ENCODE measurements at regions not wholly inside any gene's neighbourhood (a gene's known extent, or its start where the extent isn't known, plus 50 kb on each side); places are given as distances from the start of the nearest gene placed in this dataset.
"Not testable (repeated sequence)": the region's sequence is repeated elsewhere in the genome, so short reads cannot be mapped to it uniquely, and the experiment has no call there.

DNA sequence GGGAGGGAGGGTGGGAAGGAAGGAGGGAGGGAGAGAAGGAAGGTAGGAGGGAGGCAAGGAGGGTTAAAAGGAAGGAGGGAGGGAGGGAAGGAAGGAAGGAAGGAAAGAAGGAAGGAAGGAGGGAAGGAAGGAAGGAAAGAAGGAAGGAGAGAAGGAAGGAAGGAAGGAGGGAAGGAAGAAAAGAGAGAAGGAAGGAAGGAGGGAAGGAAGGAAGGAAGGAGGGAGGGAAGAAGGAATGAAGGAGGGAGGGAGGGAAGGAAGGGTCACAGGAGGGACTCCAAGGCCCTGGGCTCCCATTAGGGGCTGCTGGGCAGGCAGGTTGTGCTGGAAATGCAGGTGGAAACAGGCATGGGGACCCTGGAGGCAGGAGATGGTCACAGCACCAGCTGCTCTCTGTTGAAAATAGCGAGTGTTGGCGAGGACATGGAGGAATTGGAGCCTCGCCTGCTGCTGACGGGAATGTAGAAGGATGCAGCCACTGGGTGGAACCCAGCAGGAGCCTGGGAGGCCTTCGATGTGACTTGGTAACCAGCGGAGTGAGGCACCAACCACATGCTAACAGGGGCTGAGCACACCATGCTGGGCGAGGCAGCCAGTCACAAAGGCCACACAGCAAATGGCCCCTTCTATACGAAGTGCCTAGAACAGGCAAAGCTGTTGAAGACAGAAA, 217.3 kb upstream of the SGCG start:
- not testable (repeated sequence) for H3K9me3 Mint-ChIP-seq; H3K4me3 Mint-ChIP-seq; H3K36me3 Mint-ChIP-seq (ENCODE audit: low read depth); H3K27ac Mint-ChIP-seq; H3K27me3 Mint-ChIP-seq (ENCODE audit: low read depth); H3K4me1 Mint-ChIP-seq (ENCODE audit: low read depth)

DNA sequence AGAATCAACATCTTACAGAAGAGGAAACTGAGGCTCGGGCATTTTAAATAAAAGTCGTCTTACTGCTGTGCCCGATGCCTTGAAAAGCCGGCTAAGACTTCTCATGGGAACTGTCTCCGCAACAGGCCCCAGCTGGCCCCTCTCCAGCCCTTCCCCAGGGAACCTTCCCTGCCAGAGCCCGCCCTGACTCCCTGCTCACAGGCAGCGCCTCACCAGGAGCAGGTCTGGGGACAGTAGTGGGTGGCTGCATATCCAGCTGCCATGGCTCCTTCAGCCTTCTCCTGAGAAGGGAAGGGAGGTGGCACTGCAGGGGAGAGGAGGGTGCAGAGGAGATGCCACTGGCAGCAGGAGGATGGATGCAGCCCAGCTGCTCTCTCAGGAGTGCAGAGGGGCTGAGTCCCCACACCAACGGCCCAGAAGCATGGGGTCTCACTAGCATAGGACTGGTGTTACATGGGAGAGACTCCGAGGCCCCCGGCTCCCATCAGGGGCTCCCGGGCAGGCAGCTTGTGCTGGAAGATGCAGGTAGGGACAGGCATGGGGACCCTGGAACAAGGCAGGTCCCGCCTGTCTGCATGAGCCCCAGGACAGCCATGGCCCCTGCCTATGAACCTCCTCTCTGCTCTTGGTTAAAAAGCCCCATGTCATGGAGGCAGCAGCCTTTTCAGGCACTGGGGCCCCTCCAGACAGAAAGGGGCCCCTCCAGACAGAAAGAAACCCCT, 216.4 kb upstream of the SGCG start:
- H3K9me3 Mint-ChIP-seq, result no peaks in the 10 kb centered on the region
- no peaks in the 10 kb centered on the region for H3K4me1 Mint-ChIP-seq (ENCODE audit: low read depth)
- no peak overlapping the region for H3K4me3 Mint-ChIP-seq
- H3K27ac Mint-ChIP-seq, result no peak overlapping the region
- H3K36me3 Mint-ChIP-seq (ENCODE audit: low read depth), result no peaks in the 10 kb centered on the region
- no peaks in the 10 kb centered on the region for H3K27me3 Mint-ChIP-seq (ENCODE audit: low read depth)

DNA sequence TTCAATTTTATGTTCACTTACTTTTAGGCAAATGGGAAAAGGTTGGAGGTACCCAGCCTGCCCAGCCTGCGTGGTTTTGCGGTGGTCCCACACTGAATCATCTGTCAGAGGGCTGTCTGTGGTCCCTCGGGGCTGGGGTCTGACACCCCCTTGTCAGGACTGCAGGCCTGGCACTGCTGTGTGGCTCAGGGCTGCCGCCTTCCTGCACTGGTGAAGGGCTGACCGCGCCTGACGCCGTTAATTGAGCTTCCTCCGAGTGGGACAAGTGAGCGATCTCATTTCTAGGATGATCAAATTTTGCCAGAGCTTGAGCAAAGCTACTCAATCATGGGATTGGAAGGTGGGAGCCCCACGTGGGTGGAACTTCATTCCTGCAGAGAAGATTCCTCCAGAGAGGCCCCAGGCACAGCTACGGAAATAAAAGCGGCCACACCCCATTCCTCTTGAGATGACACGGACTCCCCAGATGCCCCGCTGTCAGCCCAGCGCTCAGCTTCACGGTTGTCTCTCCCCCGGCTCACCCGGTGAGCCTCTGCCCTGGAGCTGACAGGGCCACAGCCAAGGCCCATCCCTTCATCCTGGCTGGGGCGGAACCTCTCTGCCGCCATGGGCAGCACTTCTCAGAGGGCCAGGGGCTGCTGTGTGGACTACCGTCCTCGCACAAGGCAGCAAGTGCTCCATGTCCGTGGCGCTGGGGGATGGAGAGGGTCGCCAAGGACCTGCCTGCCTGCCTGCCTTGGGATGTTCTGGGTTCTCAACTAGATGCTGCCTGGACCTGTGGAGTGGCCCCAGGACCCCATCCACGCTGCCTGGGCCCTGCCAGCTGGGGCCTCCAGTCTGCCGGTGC, 215.5 kb upstream of the SGCG start:
- not testable (repeated sequence) for H3K9me3 Mint-ChIP-seq; H3K4me3 Mint-ChIP-seq; H3K27ac Mint-ChIP-seq; H3K27me3 Mint-ChIP-seq (ENCODE audit: low read depth); H3K36me3 Mint-ChIP-seq (ENCODE audit: low read depth); H3K4me1 Mint-ChIP-seq (ENCODE audit: low read depth)

DNA sequence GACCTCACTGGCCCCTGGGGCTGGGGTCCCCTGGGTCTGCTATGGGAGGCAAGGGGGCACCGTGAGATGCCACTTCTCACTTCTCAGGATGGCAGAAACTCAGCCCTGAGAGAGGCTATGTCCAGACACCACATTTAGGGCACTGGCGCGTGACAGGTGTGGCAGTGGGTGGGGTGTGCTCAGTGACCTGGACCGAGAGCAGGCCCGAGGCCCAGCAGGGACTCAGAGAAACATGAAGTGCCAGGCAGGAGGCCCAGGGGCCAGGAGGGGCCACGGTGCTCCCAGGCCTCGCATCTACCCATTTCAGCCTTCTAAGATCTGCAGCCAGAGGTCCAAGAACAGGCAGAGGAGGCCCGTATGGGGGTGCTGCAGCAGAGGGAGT, 214.9 kb upstream of the SGCG start:
- not testable (repeated sequence) for H3K4me1 Mint-ChIP-seq (ENCODE audit: low read depth); H3K9me3 Mint-ChIP-seq; H3K27ac Mint-ChIP-seq; H3K36me3 Mint-ChIP-seq (ENCODE audit: low read depth); H3K4me3 Mint-ChIP-seq; H3K27me3 Mint-ChIP-seq (ENCODE audit: low read depth)

DNA sequence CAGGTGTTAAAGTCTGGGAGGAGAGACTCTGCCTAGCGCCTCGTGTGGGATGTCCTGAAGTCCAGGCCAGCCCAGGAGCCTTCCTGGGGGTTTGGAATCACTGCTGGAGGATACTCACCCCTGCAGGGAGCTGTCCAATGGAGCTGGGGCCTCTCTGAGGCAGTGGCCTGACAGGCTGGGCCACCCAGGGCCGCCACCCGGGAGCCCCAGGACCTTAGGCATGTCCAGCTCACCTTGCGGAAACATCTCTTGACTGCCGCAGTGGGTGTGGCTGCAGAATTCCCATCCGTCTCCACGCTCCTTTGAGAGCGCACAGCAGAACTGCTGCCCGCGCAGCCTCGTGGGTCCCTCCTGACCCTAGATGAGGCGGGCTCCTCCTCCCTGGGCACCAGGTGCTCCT, 214.0 kb upstream of the SGCG start:
- not testable (repeated sequence) for H3K4me3 Mint-ChIP-seq; H3K36me3 Mint-ChIP-seq (ENCODE audit: low read depth); H3K27ac Mint-ChIP-seq

DNA sequence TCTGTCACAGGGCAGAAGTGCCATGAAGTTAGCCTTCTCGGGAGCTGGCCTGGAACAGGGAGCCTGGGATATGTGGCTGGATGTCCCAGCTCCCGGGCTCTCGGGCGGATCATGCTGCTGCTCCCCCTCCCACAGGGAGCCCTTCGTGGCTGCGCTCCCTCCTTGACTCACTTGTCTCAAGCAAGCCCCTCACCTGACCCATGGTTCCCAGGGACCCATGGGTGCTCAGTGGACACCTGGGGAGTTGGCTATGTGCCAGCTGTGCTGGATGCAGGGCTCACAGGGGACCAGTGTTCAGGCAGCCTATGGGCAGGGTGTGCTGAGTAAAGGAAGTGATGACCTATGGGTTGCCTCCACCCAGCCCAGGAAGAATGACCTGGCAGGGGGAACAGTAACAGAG, 213.1 kb upstream of the SGCG start:
- Mint-ChIP-seq H3K4me1 (ENCODE audit: low read depth) (no peaks in the 10 kb centered on the region), H3K27me3 (ENCODE audit: low read depth) (no peaks in the 10 kb centered on the region), H3K4me3 (no peak overlapping the region), H3K36me3 (ENCODE audit: low read depth) (no peaks in the 10 kb centered on the region), H3K9me3 (no peaks in the 10 kb centered on the region), H3K27ac (no peak overlapping the region)

More for the DNA sequence above, 214.0 kb upstream of the SGCG start:
- H3K27me3 Mint-ChIP-seq (ENCODE audit: low read depth); H3K4me1 Mint-ChIP-seq (ENCODE audit: low read depth); H3K9me3 Mint-ChIP-seq: not testable (repeated sequence)

DNA sequence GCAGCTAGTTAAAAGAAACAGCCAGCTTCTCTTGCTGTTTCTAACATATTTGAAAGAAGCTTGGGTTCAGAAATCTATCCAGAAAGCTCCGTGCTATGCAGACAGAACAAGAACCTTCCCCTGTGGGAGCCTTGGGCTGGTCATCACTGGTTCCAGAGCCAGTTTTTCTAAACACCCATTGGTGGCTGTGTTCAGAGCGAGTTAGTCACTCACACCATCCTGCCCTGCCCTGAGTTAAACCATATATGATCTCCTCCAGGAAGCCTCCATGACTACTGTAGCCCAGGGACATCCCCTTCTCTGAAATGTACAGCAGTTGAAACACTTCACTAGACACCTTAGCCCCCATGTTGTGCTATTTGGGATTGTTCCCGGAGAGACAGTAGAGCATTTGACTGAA, 200.8 kb upstream of the SGCG start:
- Mint-ChIP-seq H3K27ac (no peak overlapping the region), H3K36me3 (ENCODE audit: low read depth) (no peaks in the 10 kb centered on the region), H3K4me1 (ENCODE audit: low read depth) (no peaks in the 10 kb centered on the region), H3K9me3 (peaks cover 12% of the 10 kb centered on the region), H3K4me3 (no peak overlapping the region), H3K27me3 (ENCODE audit: low read depth) (no peaks in the 10 kb centered on the region)

DNA sequence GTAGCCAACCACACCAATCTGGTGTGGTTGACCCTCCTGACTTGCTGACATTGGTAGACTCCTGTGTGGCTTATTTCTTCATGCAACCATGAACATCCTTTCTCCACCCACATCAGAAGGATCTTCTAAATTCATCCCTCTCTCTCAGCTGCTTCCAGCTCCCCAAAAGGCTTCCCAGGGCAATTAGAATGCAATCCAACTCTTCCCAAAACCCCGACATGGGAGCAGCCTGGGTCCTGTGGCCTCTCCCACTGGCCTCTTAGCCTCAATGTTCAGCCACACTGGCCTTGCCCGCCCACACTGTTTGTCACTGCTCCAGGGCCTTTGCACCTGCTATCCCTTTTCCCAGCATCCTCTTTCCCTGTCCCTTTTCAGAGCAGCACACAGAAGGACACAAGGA, 199.8 kb upstream of the SGCG start:
- H3K4me1 Mint-ChIP-seq (ENCODE audit: low read depth), result no peaks in the 10 kb centered on the region
- H3K27ac Mint-ChIP-seq, result no peak overlapping the region
- no peak overlapping the region for H3K4me3 Mint-ChIP-seq
- H3K36me3 Mint-ChIP-seq (ENCODE audit: low read depth), result no peaks in the 10 kb centered on the region
- no peaks in the 10 kb centered on the region for H3K27me3 Mint-ChIP-seq (ENCODE audit: low read depth)
- H3K9me3 Mint-ChIP-seq, result peaks cover 12% of the 10 kb centered on the region

DNA sequence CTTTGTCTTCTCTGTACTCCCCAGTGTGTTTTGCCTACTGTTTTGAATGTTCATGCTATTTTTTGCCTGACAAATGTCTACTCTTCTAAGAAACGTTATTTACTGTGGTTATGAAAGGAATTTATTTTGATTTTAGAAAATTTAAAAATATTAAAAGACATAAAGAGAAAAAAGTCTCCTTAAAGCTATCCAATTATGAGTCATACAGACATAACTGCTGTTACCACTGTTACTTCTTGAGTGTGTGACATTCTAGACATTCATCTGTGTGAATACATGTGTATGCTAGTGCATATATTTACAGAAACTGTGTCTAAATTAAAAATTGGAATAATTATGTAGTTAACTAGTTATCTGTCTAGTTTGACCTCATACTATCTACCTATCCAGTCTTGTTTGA, 187.6 kb upstream of the SGCG start:
- no peaks in the 10 kb centered on the region for H3K27me3 Mint-ChIP-seq (ENCODE audit: low read depth)
- H3K4me3 Mint-ChIP-seq, result no peak overlapping the region
- H3K27ac Mint-ChIP-seq, result no peak overlapping the region
- H3K4me1 Mint-ChIP-seq (ENCODE audit: low read depth), result no peaks in the 10 kb centered on the region
- no peaks in the 10 kb centered on the region for H3K9me3 Mint-ChIP-seq
- no peaks in the 10 kb centered on the region for H3K36me3 Mint-ChIP-seq (ENCODE audit: low read depth)

DNA sequence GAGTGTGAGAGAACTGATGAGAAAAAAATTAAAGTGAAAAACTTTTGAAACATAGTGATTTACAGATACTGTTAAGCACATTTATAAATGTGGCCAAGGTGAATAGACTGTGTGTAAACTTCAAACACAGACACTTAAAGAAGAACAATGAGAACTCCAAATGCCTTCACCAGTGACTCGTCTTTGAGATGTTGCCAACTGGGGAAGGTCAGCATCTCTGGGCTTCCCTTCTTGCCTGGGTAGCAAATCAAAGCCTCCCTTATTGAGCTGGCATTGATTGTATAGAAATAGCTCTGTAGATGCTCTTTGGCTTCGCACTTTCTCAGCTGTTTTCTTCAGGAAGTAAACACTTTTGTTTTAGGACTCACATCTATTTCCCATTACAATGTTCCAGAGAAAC, 177.3 kb upstream of the SGCG start:
- Mint-ChIP-seq H3K9me3 (peaks cover 12% of the 10 kb centered on the region), H3K27me3 (ENCODE audit: low read depth) (no peaks in the 10 kb centered on the region), H3K4me3 (no peak overlapping the region), H3K4me1 (ENCODE audit: low read depth) (no peaks in the 10 kb centered on the region), H3K36me3 (ENCODE audit: low read depth) (no peaks in the 10 kb centered on the region), H3K27ac (no peak overlapping the region)

DNA sequence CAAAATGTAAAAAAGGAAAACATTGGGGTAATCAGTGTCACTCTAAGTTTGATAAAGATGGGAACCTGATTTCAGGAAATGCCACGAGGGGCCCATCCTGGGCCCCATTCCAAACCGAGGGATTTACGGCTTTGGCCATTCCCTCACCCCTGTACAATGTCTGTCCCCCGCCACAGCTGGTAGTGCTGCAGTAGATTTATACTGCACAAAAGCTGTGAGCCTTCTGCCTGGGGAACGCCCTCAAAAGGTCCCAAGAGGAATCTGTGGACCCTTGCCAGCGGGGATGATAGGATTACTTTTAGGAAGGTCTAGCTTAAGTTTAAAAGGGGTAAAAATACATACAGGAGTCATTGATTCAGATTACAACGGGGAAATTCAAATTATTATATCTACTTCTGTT, 173.4 kb upstream of the SGCG start:
- no peaks in the 10 kb centered on the region for H3K27me3 Mint-ChIP-seq (ENCODE audit: low read depth)
- H3K4me3 Mint-ChIP-seq, result no peak overlapping the region
- H3K4me1 Mint-ChIP-seq (ENCODE audit: low read depth), result no peaks in the 10 kb centered on the region
- no peak overlapping the region for H3K27ac Mint-ChIP-seq
- peaks cover 7% of the 10 kb centered on the region for H3K9me3 Mint-ChIP-seq
- no peaks in the 10 kb centered on the region for H3K36me3 Mint-ChIP-seq (ENCODE audit: low read depth)

DNA sequence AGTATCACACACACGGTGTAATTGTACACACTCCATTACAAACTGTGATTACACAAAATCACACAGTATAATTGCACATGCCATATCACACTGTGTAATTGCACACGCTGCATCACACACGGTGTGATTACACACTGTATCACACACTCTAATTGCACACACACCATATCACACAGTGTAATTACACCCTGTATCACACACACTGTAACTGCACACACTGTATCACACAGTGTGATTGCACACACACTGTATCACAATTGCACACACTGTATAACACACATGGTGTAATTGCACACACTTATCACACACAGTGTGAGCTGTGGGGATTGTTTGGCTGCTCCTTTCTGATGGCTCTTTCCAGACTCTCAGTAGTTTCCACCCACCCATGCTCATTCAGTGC, 162.6 kb upstream of the SGCG start:
- H3K36me3 Mint-ChIP-seq (ENCODE audit: low read depth), result no peaks in the 10 kb centered on the region
- no peaks in the 10 kb centered on the region for H3K4me1 Mint-ChIP-seq (ENCODE audit: low read depth)
- H3K9me3 Mint-ChIP-seq, result no peaks in the 10 kb centered on the region
- no peak overlapping the region for H3K4me3 Mint-ChIP-seq
- no peak overlapping the region for H3K27ac Mint-ChIP-seq
- no peaks in the 10 kb centered on the region for H3K27me3 Mint-ChIP-seq (ENCODE audit: low read depth)

DNA sequence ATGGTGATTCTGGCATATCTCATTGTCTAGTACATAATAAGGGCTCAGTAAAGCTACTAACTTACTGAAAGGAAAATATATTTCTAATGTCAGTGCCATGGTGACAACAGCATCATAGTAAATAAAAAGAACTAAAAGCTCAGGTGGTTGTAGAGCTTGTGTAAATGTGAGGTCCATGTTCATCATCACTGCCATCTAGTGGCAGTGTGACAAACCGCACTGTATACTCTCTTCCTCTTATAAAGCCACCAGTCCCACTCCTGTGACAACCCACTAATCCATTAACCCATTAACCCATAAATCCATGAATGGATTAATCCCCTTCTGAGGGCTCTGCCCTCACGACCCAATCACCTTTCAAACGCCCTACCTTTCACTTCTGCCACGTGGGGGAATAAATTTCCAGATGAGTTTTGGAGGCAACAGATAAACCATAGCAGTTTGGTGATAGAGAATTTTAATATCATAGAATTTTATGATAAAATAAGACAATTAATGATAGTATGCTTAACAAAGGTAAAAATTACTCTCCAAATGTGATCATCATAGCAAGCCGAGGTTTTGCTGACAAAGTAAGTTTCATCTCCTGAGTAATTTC, 160.4 kb upstream of the SGCG start:
- Mint-ChIP-seq H3K4me3 (no peak overlapping the region), H3K9me3 (no peaks in the 10 kb centered on the region), H3K36me3 (ENCODE audit: low read depth) (no peaks in the 10 kb centered on the region), H3K4me1 (ENCODE audit: low read depth) (no peaks in the 10 kb centered on the region), H3K27ac (no peak overlapping the region), H3K27me3 (ENCODE audit: low read depth) (no peaks in the 10 kb centered on the region)

DNA sequence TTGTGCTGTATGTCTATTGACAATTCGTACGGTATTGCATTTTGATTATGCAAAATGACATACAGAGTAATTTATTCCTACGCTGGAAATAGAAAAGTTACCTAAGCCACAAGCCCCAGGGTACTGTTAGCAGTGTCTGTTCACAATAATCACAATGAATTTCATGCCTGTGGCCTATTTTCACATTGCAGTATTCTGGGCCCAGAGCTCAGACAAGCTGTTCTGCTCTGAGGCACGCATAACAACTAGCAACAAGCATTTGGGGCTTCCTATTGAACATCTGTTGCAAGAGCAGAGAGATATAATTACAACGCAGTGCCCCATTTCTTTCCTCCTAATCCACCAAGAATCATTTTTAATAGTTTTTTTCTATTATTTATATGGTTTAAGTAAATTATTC, 158.9 kb upstream of the SGCG start:
- no peaks in the 10 kb centered on the region for H3K27me3 Mint-ChIP-seq (ENCODE audit: low read depth)
- no peaks in the 10 kb centered on the region for H3K9me3 Mint-ChIP-seq
- no peak overlapping the region for H3K4me3 Mint-ChIP-seq
- no peaks in the 10 kb centered on the region for H3K4me1 Mint-ChIP-seq (ENCODE audit: low read depth)
- no peak overlapping the region for H3K27ac Mint-ChIP-seq
- H3K36me3 Mint-ChIP-seq (ENCODE audit: low read depth), result no peaks in the 10 kb centered on the region

DNA sequence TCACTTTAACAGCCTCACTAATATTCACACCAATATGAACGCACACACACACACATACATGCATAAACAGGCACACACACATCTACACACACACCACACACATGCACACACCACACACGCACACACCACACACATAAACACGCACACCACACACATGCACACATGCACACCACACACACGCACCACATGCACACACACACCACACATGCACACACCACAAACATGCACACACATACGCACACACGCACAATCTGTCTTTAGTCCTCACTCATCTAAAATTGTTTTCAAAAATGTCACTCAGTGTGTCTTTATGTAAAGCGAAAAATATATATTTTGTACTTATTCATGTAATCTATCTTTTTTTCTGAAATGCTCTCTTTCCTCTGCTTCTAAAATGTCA, 158.1 kb upstream of the SGCG start:
- Mint-ChIP-seq H3K4me3 (no peak overlapping the region), H3K4me1 (ENCODE audit: low read depth) (no peaks in the 10 kb centered on the region), H3K27me3 (ENCODE audit: low read depth) (no peaks in the 10 kb centered on the region), H3K9me3 (no peaks in the 10 kb centered on the region), H3K27ac (no peak overlapping the region), H3K36me3 (ENCODE audit: low read depth) (no peaks in the 10 kb centered on the region)
